GM12801 (cell line): ENCODE measurements at regions not wholly inside any gene's neighbourhood (a gene's known extent, or its start where the extent isn't known, plus 50 kb on each side); places are given as distances from the start of the nearest gene placed in this dataset.

Experiments
- CTCF ChIP-seq: IDR thresholded peaks from one replicate; pipeline ENCODE4 v1.5.1; 2011; ENCODE audit warnings: control low read depth; ENCODE audit not compliant: insufficient read length; ENCODE audit errors: extremely low read depth

- TF ChIP-seq CTCF, result no peak
These were observed 89.0 kb upstream of the CDH5 start for GRCh38 chr16:66277311-66278070.

- TF ChIP-seq CTCF, result no peak
These were observed 90.6 kb upstream of the CDH5 start for GRCh38 chr16:66275775-66276428.

GRCh38 chr16:66274335-66275110, 92.0 kb upstream of the CDH5 start:
- no peak for TF ChIP-seq CTCF

GRCh38 chr16:66273644-66274334, 92.7 kb upstream of the CDH5 start:
- TF ChIP-seq CTCF, result no peak

GRCh38 chr16:66273053-66273452, 93.4 kb upstream of the CDH5 start:
- TF ChIP-seq CTCF, result no peak

GRCh38 chr16:66272461-66272860, 94.0 kb upstream of the CDH5 start:
- TF ChIP-seq CTCF, result no peak
